ENCODE measurements at regions not wholly inside any gene's neighbourhood (a gene's known extent, or its start where the extent isn't known, plus 50 kb on each side); places are given as distances from the start of the nearest gene placed in this dataset.

GRCh38 chr18:44626236-44626635 lies 54.5 kb upstream of the SETBP1 start:
- no peak for DNase-seq

GRCh38 chr18:44626807-44627206 lies 53.9 kb upstream of the SETBP1 start:
- DNase-seq: no peak

DNA sequence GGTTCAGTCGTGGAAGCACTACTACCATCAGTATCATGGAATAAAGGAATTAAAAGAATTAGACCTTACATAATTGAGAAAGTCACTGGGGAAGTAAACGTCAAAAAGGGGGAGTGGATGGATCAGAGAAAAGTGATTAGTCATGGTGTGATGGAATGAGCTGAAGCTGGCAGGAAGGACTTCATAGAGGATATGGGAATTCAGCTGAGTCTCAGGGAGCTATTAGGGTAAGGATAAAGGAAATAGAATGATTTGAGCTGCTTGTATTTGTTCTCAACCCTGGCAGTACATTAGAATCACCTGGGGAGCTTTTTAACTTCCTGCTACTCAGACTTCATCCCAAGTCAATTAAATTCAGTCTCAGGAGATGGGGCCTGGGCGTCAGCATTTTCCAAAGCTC lies 53.4 kb upstream of the SETBP1 start:
- no peak for DNase-seq

DNA sequence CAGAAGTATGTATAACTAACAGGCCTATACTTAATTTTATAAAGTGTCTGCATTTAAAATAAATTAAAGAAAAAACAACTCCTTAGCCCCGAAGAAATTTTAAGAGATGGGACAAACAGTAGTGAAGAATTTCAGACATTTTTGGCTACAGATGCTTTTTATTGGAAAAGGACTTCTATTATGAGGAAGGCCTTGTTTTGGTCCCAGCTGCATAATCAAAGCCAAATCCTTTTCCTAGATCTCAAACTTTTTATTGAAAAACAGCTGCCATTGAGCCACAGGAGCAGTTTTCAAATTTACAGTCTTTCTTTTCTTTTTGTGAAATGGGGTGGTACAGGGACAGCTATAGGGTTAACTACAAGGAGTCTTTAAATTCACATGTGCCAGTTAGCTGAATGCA lies 51.3 kb upstream of the SETBP1 start:
- DNase-seq: no peak

DNA sequence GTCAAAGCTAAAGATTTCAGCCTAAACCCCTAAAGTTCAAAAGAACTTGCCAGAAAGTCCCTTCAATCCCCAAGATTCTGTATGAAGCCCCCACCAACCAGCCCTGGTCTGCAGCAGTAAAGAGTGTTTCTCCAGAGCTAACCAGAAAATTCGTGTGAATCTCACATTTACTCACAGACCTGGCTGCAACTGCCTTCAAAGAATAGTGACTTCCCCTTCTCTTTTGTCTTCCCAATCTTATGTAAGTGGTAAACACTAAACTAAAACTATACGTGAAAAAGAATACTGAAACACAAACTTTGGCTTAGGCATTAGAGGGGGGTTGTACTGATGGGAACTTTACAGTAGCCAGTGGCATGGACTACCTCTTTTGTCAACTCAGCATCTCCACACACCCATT lies 50.6 kb upstream of the SETBP1 start:
- DNase-seq: no peak
